ENCODE measurements at regions not wholly inside any gene's neighbourhood (a gene's known extent, or its start where the extent isn't known, plus 50 kb on each side); places are given as distances from the start of the nearest gene placed in this dataset.

GRCh38 chr4:100086766-100087431 is 103.4 kb downstream of the DDIT4L start:
- no peak for TF ChIP-seq POLR2AphosphoS5 (IDR thresholded peaks at IDR 0.05; ENCODE audit: borderline replicate concordance, low read depth, low read length)
- TF ChIP-seq EZH2 (IDR thresholded peaks at IDR 0.05): no peak
- TF ChIP-seq FOXP2 (optimal IDR thresholded peaks at IDR 0.05; ENCODE audit: control extremely low read depth, extremely low read length, insufficient read depth): no peak
